NT2/D1 (cell line): ENCODE measurements at regions not wholly inside any gene's neighbourhood (a gene's known extent, or its start where the extent isn't known, plus 50 kb on each side); places are given as distances from the start of the nearest gene placed in this dataset.

Source experiments
- SUZ12 ChIP-seq: IDR thresholded peaks from 2 replicates; pipeline ENCODE4 v1.6.1; 2011; ENCODE audit not compliant: insufficient read length, insufficient read depth; ENCODE audit errors: extremely low read depth
- YY1 ChIP-seq: IDR thresholded peaks from 2 replicates; pipeline ENCODE4 v1.6.1; 2011; ENCODE audit not compliant: insufficient read length, insufficient read depth

DNA sequence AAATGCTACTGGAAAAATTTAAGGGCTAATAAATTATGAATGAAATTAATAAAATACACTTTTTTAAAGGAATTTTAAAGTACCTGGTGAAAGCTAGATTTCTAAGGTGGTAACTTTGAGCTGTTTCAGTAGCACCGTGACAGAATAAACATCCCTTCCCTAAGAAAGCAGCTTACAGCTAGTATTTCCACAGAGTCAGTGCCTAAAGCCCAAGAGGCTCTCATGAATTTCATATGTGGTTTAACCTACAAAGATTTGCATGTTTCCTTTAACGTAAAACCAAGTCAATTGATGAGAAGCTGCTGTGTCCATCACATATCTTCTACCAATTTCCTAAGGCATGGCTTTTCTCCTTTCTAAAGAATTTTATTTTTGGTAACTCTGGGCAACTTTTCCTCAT lies 56.8 kb downstream of the IFNG start:
- TF ChIP-seq SUZ12 (no peak), YY1 (no peak)
